ENCODE measurements at regions not wholly inside any gene's neighbourhood (a gene's known extent, or its start where the extent isn't known, plus 50 kb on each side); places are given as distances from the start of the nearest gene placed in this dataset.

- TF ChIP-seq CTCF (conservative IDR thresholded peaks at IDR 0.05 in 1 of 2, IDR thresholded peaks at IDR 0.05 in 1 of 2; ENCODE audit: low read depth in 1 of 2, low read length in 2 of 2), result no peak
- TF ChIP-seq EZH2 (IDR thresholded peaks at IDR 0.05; ENCODE audit: low read length, missing control alignments), result no peak
Observed at GRCh38 chr13:104365430-104365829, 1299.2 kb upstream of the SLC10A2 start.
